HCT116 (cell line): ENCODE measurements at regions not wholly inside any gene's neighbourhood (a gene's known extent, or its start where the extent isn't known, plus 50 kb on each side); places are given as distances from the start of the nearest gene placed in this dataset.

ENCODE experiments used
- ATAC-seq: fragments of 200-7000 bp; cut with Tn5 transposase; 2 replicates; pipeline ENCODE4 v1.9.1; 2020; ENCODE audit warnings: mild to moderate bottlenecking, moderate library complexity
- BruUV-seq: library from RNA; stranded (reverse); fragments of 400-500 nt; replicated peaks from 2 replicates; lab custom pipeline; 2021; lab: Mats Ljungman, UMichigan
- CTCF ChIA-PET: fragments of 300-600 bp; sonication (Branson Sonifier 250); formaldehyde crosslinking; loops from one replicate; lab custom pipeline; 2021; ENCODE audit warnings: antibody characterized with exemption; lab: Charles Lee
- POLR2A ChIA-PET: fragments of 300-600, 350-600 bp; sonication (Branson Sonifier 250); formaldehyde crosslinking; loops from one replicate; lab custom pipeline; 2021; ENCODE audit warnings: antibody characterized with exemption; lab: Charles Lee
- RAD21 ChIA-PET, 2 experiments: fragments of 300-600 bp; sonication (Branson Sonifier 250); formaldehyde crosslinking; loops; one replicate each; lab custom pipeline; 2023; ENCODE audit warnings: low total read pairs in 2 of 2; ENCODE audit not compliant: uncharacterized antibody in 2 of 2, unreplicated experiment in 2 of 2, low non-redundant PET in 1 of 2; lab: Charles Lee
- DNase-seq: peaks from one replicate; pipeline ENCODE4 v3.0.0-alpha.2; 2010; ENCODE audit warnings: low read depth, low spot score
- H2AFZ ChIP-seq: fragments of 200-600 bp; shearing (Covaris generic), sonication (generic); 2 replicates; pipeline ENCODE4 v1.6.1; 2017; ENCODE audit warnings: low read depth, mixed run types, mixed read lengths, antibody characterized with exemption, low read length; ENCODE audit not compliant: poor library complexity, severe bottlenecking
- H3K27ac ChIP-seq: 2 replicates; pipeline ENCODE4 v1.5.1; 2012; ENCODE audit warnings: low read depth, low read length
- H3K27me3 ChIP-seq: fragments of 200-600 bp; sonication (generic); 2 replicates; pipeline ENCODE4 v1.6.1; 2016; ENCODE audit warnings: mixed run types, low read length, mixed read lengths; ENCODE audit not compliant: insufficient read depth
- H3K36me3 ChIP-seq, 2 experiments: fragments of 200-500 bp in 1 of 2; fragments of 200-600 bp in 1 of 2; sonication (Bioruptor generic) in 1 of 2; sonication (generic) in 1 of 2; 2 replicates each; pipeline versions ENCODE4 v1.5.1 to v1.6.1; 2014 to 2016; ENCODE audit warnings: low read length in 2 of 2, inconsistent platforms in 1 of 2, mixed read lengths in 1 of 2, mixed run types in 1 of 2; ENCODE audit not compliant: insufficient read depth in 2 of 2, control insufficient read depth in 1 of 2
- H3K4me1 ChIP-seq, 2 experiments: fragments of 200-600 bp in 1 of 2; sonication (generic) in 1 of 2; 2 replicates each; pipeline versions ENCODE4 v1.5.1 to v1.6.1; 2012 to 2017; ENCODE audit warnings: low read length in 2 of 2, inconsistent platforms in 1 of 2, mild to moderate bottlenecking in 1 of 2, mixed read lengths in 1 of 2, mixed run types in 1 of 2, moderate library complexity in 1 of 2; ENCODE audit not compliant: insufficient read depth in 2 of 2, control insufficient read depth in 1 of 2
- H3K4me2 ChIP-seq: fragments of 200-600 bp; sonication (generic); 2 replicates; pipeline ENCODE4 v1.6.1; 2017; ENCODE audit warnings: mixed run types, low read length, mixed read lengths
- H3K4me3 ChIP-seq, 2 experiments: fragments of 200-600 bp in 1 of 2; sonication (generic) in 1 of 2; replicated peaks in 1 of 2; 2 replicates each; pipeline ENCODE4 v1.5.1; 2011 to 2016; ENCODE audit warnings: low read length in 2 of 2, control low read depth in 1 of 2, low read depth in 1 of 2, mild to moderate bottlenecking in 1 of 2, mixed read lengths in 1 of 2, mixed run types in 1 of 2
- H3K79me2 ChIP-seq: fragments of 200-600 bp; sonication (generic); 2 replicates; pipeline ENCODE4 v1.6.1; 2017; ENCODE audit warnings: mild to moderate bottlenecking, mixed run types, low read length, moderate library complexity, mixed read lengths; ENCODE audit not compliant: insufficient read depth
- H3K9ac ChIP-seq: fragments of 200-600 bp; sonication (generic); 2 replicates; pipeline ENCODE4 v1.6.1; 2016; ENCODE audit warnings: low read length, mixed read lengths
- H3K9me2 ChIP-seq: fragments of 200-600 bp; sonication (generic), shearing (Covaris generic); 2 replicates; pipeline ENCODE4 v1.6.1; 2017; ENCODE audit warnings: mixed run types, mild to moderate bottlenecking, moderate library complexity; ENCODE audit not compliant: insufficient read depth
- H3K9me3 ChIP-seq, 2 experiments: fragments of 200-500 bp in 1 of 2; fragments of 200-600 bp in 1 of 2; sonication (Bioruptor generic) in 1 of 2; sonication (generic) in 1 of 2; 2 replicates each; pipeline ENCODE4 v1.6.1; 2014 to 2017; ENCODE audit warnings: low read length in 2 of 2, mixed read lengths in 2 of 2, inconsistent platforms in 1 of 2, low read depth in 1 of 2, mild to moderate bottlenecking in 1 of 2, mixed run types in 1 of 2, moderate library complexity in 1 of 2; ENCODE audit not compliant: control insufficient read depth in 1 of 2, insufficient read depth in 1 of 2
- H4K20me1 ChIP-seq: fragments of 200-600 bp; sonication (generic), shearing (Covaris generic); 2 replicates; pipeline ENCODE4 v1.6.1; 2017; ENCODE audit warnings: mixed run types, mild to moderate bottlenecking, moderate library complexity; ENCODE audit not compliant: insufficient read depth
- CBX3 ChIP-seq: IDR thresholded peaks from 2 replicates; pipeline ENCODE4 v1.6.1; 2012; ENCODE audit warnings: low read depth
- CEBPB ChIP-seq: IDR thresholded peaks from 2 replicates; pipeline ENCODE4 v1.6.1; 2012; ENCODE audit warnings: low read depth
- EGR1 ChIP-seq: IDR thresholded peaks from 2 replicates; pipeline ENCODE4 v1.6.1; 2012; ENCODE audit warnings: low read depth
- ELF1 ChIP-seq: IDR thresholded peaks from 2 replicates; pipeline ENCODE4 v1.6.1; 2012; ENCODE audit warnings: low read depth, borderline replicate concordance
- EZH2 ChIP-seq: fragments of 200-600 bp; sonication (generic); IDR thresholded peaks from 2 replicates; pipeline ENCODE4 v1.6.1; 2017; ENCODE audit warnings: antibody characterized with exemption, mixed run types
- EZH2phosphoT487 ChIP-seq: fragments of 200-600 bp; IDR thresholded peaks from 2 replicates; pipeline ENCODE4 v1.6.1; 2018; ENCODE audit warnings: antibody characterized with exemption, borderline replicate concordance
- FOSL1 ChIP-seq: IDR thresholded peaks from 2 replicates; pipeline ENCODE4 v1.6.1; 2012; ENCODE audit warnings: low read depth
- POLR2A ChIP-seq: IDR thresholded peaks from 2 replicates; pipeline ENCODE4 v1.7.0; 2011; ENCODE audit warnings: borderline replicate concordance; ENCODE audit not compliant: insufficient read depth, insufficient read length; ENCODE audit errors: extremely low read depth
- RAD21 ChIP-seq: IDR thresholded peaks from 2 replicates; pipeline ENCODE4 v1.6.1; 2012; ENCODE audit warnings: low read depth, mild to moderate bottlenecking
- SP1 ChIP-seq: IDR thresholded peaks from 2 replicates; pipeline ENCODE4 v1.6.1; 2012; ENCODE audit warnings: low read depth
- SRF ChIP-seq: IDR thresholded peaks from 2 replicates; pipeline ENCODE4 v1.6.1; 2012; ENCODE audit warnings: low read depth
- TCF7L2 ChIP-seq: IDR thresholded peaks from 2 replicates; pipeline ENCODE4 v1.7.0; 2011; ENCODE audit warnings: borderline replicate concordance, inconsistent platforms; ENCODE audit not compliant: insufficient read depth, insufficient read length; ENCODE audit errors: extremely low read depth
- YY1 ChIP-seq: IDR thresholded peaks from 2 replicates; pipeline ENCODE4 v1.6.1; 2011; ENCODE audit warnings: low read length, low read depth, moderate library complexity, mild to moderate bottlenecking; ENCODE audit not compliant: insufficient replicate concordance; ENCODE audit errors: extremely low read depth
- ZFX ChIP-seq: fragments of 450-650 bp; IDR thresholded peaks from 2 replicates; pipeline ENCODE4 v1.6.1; 2017
- ZNF274 ChIP-seq: fragments of 200-500 bp; sonication (Bioruptor generic); IDR thresholded peaks from 2 replicates; pipeline ENCODE4 v1.6.1; 2014; ENCODE audit warnings: mild to moderate bottlenecking, low read depth, low read length, inconsistent platforms
- intact Hi-C: fragments of 100-400 bp; cut with micrococcal nuclease; formaldehyde crosslinking; loops from 2 replicates; pipeline ENCODE4 v1.10.0; 2022
- TF ChIP-seq, protein P1 (sequence below): IDR thresholded peaks from 2 replicates; pipeline ENCODE4 v1.6.1; 2012
- TF ChIP-seq, protein P2 (sequence below): IDR thresholded peaks from 2 replicates; pipeline ENCODE4 v1.6.1; 2012; ENCODE audit warnings: low read depth
- TF ChIP-seq, protein P3 (sequence below): IDR thresholded peaks from 2 replicates; pipeline ENCODE4 v1.6.1; 2011; ENCODE audit warnings: mild to moderate bottlenecking, low read length, moderate library complexity; ENCODE audit not compliant: insufficient replicate concordance; ENCODE audit errors: extremely low read depth

DNA sequence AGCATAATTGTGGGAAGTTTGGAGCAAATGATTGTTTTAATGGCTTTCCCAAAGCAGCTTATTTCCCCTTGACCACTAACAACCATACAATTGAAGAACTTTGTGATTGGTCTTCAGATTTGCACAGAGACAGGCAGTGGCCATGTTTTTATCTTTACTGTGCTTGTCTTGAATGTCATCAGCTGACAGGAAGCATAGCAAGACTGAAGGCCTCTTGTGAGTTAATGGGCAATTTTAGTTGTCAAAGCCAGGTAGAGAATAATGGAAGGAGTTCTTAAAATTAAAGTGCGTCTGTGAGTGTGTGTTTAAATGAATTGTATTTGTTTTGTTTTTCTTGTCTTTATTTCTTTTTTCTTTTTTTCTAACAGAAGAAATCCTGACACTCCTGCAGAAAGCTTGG lies 809.9 kb downstream of the TSN start:
- no peak overlapping the region for H2AFZ ChIP-seq
- H3K4me2 ChIP-seq = no peak overlapping the region
- intact Hi-C loops = no loop called here
- H3K9me3 ChIP-seq = peaks cover 10 to 12% of the 10 kb centered on the region in 2 experiments; a peak in 3 of 4 replicates
- no peak overlapping the region for H3K4me3 ChIP-seq
- no TSS peak for BruUV-seq
- no peak overlapping the region for H3K27ac ChIP-seq
- H4K20me1 ChIP-seq = no peaks in the 10 kb centered on the region
- H3K9me2 ChIP-seq = no peaks in the 10 kb centered on the region
- H3K79me2 ChIP-seq = no peaks in the 10 kb centered on the region
- ATAC-seq (no peak), DNase-seq (no peak)
- H3K9ac ChIP-seq = no peak overlapping the region
- H3K4me1 ChIP-seq = no peaks in the 10 kb centered on the region
- ChIA-PET POLR2A (no interaction called here), RAD21 (no interaction called here), CTCF (no interaction called here)
- TF ChIP-seq SP1 (no peak), YY1 (no peak), CBX3 (no peak), EZH2phosphoT487 (no peak), ELF1 (no peak), TCF7L2 (no peak), RAD21 (no peak), EZH2 (no peak), ZFX (no peak), ZNF274 (no peak), FOSL1 (no peak), POLR2A (no peak), SRF (no peak), CEBPB (no peak), EGR1 (no peak)
- TF ChIP-seq, protein P1, sequence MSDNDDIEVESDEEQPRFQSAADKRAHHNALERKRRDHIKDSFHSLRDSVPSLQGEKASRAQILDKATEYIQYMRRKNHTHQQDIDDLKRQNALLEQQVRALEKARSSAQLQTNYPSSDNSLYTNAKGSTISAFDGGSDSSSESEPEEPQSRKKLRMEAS = no peak
- TF ChIP-seq, protein P2, sequence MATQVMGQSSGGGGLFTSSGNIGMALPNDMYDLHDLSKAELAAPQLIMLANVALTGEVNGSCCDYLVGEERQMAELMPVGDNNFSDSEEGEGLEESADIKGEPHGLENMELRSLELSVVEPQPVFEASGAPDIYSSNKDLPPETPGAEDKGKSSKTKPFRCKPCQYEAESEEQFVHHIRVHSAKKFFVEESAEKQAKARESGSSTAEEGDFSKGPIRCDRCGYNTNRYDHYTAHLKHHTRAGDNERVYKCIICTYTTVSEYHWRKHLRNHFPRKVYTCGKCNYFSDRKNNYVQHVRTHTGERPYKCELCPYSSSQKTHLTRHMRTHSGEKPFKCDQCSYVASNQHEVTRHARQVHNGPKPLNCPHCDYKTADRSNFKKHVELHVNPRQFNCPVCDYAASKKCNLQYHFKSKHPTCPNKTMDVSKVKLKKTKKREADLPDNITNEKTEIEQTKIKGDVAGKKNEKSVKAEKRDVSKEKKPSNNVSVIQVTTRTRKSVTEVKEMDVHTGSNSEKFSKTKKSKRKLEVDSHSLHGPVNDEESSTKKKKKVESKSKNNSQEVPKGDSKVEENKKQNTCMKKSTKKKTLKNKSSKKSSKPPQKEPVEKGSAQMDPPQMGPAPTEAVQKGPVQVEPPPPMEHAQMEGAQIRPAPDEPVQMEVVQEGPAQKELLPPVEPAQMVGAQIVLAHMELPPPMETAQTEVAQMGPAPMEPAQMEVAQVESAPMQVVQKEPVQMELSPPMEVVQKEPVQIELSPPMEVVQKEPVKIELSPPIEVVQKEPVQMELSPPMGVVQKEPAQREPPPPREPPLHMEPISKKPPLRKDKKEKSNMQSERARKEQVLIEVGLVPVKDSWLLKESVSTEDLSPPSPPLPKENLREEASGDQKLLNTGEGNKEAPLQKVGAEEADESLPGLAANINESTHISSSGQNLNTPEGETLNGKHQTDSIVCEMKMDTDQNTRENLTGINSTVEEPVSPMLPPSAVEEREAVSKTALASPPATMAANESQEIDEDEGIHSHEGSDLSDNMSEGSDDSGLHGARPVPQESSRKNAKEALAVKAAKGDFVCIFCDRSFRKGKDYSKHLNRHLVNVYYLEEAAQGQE = no peak
- TF ChIP-seq, protein P3, sequence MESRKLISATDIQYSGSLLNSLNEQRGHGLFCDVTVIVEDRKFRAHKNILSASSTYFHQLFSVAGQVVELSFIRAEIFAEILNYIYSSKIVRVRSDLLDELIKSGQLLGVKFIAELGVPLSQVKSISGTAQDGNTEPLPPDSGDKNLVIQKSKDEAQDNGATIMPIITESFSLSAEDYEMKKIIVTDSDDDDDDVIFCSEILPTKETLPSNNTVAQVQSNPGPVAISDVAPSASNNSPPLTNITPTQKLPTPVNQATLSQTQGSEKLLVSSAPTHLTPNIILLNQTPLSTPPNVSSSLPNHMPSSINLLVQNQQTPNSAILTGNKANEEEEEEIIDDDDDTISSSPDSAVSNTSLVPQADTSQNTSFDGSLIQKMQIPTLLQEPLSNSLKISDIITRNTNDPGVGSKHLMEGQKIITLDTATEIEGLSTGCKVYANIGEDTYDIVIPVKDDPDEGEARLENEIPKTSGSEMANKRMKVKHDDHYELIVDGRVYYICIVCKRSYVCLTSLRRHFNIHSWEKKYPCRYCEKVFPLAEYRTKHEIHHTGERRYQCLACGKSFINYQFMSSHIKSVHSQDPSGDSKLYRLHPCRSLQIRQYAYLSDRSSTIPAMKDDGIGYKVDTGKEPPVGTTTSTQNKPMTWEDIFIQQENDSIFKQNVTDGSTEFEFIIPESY = no peak
- no peaks in the 10 kb centered on the region for H3K36me3 ChIP-seq
- no peaks in the 10 kb centered on the region for H3K27me3 ChIP-seq
